GM12874 (cell line): ENCODE measurements at regions not wholly inside any gene's neighbourhood (a gene's known extent, or its start where the extent isn't known, plus 50 kb on each side); places are given as distances from the start of the nearest gene placed in this dataset.

Experiments used
- CTCF ChIP-seq: IDR thresholded peaks from 2 replicates; pipeline ENCODE4 v1.5.1; 2011; ENCODE audit warnings: low read depth, mild to moderate bottlenecking, control low read depth, low read length, moderate library complexity; ENCODE audit not compliant: insufficient read depth

DNA sequence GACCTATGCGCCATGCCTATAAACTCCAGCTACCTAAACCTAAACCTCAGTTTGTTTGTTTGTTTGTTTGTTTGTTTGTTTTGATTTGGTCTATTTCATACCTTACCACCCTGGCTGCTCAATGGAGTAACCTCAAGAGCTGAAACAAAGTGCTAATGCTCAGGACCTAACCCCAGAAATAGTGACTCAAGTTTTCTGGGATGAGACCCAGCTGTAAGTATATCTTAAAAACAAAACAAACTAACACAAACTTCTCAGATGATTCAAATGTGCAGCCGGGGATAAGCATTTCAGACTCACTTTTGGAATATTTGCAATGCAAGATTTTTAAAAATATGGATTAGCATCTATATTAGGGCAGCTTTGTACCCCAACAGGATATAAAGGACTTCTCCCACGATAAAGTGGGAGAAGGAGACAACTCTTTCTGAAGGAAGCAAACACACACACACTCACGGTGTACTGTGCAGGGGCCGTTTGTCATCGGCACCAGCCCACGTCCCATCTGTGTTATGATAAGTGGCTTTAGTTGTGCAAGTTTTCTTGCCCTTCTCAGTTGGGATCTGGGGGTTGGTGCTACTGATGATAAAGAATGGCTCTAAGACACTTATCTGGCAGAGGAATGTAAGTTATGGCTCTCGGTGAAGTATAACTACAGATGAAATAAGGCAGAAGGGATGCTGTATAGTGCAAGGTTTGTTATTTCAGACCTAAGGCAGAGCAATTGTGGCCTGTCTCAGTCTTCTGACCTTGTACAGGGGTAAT, 516.7 kb upstream of the TMEM132C start:
- no peak for TF ChIP-seq CTCF

- no peak for TF ChIP-seq CTCF
Observed at GRCh38 chr12:127752802-127753201, 514.2 kb upstream of the TMEM132C start.

GRCh38 chr12:127760357-127760756, 506.6 kb upstream of the TMEM132C start:
- no peak for TF ChIP-seq CTCF

DNA sequence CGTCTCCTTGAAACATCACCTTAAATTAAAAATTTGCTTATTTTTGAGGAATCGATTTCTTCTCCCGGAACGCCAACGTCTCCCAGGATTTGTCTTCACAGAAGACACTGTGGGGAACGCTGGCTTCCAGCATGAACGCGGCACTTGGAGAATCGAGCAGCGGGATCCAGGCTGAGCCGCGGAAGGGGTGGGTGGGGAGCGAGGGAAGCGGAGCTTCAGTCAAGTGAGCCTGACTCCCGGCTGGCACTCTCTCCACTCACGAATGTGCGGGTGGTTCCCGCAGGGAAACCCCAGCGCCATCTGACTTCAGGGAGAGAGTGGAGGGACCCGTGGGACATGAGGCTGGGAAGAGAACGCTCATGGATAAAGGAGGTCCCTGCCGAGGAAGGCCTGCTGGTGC, 506.0 kb upstream of the TMEM132C start:
- no peak for TF ChIP-seq CTCF

DNA sequence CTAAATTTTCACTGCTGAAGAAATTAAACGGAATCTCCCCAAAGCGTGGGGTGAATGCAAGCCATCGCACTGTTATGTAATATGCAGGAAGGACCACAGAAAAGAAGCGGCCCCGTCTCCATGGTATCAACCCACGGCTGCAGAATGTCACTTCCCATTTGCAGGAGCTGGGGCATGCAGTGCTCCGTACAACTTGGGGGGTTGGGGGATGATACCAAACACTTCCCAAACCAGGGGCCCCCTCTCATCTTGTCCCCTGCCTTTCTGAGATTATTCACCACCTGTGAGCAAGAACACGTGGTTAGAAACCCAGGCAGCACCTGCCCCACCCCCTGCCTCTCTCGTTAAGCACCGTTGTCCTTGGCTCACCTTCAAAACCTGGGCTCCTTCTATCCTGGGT, 505.1 kb upstream of the TMEM132C start:
- no peak for TF ChIP-seq CTCF

DNA sequence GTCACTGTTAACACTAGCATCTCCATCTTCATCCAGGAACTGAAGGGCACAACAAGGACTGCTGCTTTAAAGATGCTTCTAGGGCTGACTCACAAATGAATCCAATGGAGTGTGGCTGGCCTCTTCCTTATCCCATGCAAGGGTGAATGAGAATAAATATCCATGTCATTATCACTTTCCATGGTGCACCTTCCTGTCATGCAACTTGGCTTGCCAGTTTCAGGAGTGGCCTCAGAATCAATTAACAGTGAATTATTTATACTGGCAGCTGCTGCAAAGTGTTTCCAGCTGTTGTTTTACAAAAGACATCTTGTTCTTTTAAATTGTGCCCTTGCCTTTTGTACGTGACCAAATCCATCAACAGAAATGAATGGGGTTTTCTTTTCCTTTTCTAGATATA, 499.3 kb upstream of the TMEM132C start:
- no peak for TF ChIP-seq CTCF

GRCh38 chr12:127770118-127770517, 496.9 kb upstream of the TMEM132C start:
- no peak for TF ChIP-seq CTCF

GRCh38 chr12:127771546-127771945, 495.4 kb upstream of the TMEM132C start:
- TF ChIP-seq CTCF: no peak
